HG03060 (cell line): ENCODE measurements at regions not wholly inside any gene's neighbourhood (a gene's known extent, or its start where the extent isn't known, plus 50 kb on each side); places are given as distances from the start of the nearest gene placed in this dataset.
"Not testable (repeated sequence)": the region's sequence is repeated elsewhere in the genome, so short reads cannot be mapped to it uniquely, and the experiment has no call there.

Experiments used
- ATAC-seq: cut with Tn5 transposase; IDR thresholded peaks from one replicate; pipeline ENCODE4 v1.9.1; 2021; ENCODE audit warnings: low read depth, moderate number of reproducible peaks; ENCODE audit not compliant: unreplicated experiment

DNA sequence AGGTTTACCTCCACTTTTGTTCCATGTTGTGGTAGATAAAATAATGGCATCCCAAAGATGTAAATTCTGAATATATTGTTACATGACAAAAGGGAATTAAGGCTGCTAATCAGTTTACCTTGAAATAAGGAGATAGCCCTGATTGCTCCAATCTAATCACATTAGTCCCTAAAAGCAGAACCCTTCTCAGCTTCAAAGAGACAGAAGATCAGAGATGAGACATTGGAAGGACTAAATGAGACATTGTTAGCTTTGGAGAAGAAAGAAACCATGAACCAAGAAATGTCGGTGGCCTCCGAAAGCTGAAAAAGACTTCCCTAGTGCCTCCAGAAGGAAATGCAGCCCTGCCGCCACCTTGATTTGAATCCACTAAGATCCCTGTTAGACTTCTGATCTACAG, 82.8 kb upstream of the PARP8 start:
- no peak for ATAC-seq

- not testable (repeated sequence) for ATAC-seq
Observed at GRCh38 chr5:50588471-50588870, 78.0 kb upstream of the PARP8 start.

DNA sequence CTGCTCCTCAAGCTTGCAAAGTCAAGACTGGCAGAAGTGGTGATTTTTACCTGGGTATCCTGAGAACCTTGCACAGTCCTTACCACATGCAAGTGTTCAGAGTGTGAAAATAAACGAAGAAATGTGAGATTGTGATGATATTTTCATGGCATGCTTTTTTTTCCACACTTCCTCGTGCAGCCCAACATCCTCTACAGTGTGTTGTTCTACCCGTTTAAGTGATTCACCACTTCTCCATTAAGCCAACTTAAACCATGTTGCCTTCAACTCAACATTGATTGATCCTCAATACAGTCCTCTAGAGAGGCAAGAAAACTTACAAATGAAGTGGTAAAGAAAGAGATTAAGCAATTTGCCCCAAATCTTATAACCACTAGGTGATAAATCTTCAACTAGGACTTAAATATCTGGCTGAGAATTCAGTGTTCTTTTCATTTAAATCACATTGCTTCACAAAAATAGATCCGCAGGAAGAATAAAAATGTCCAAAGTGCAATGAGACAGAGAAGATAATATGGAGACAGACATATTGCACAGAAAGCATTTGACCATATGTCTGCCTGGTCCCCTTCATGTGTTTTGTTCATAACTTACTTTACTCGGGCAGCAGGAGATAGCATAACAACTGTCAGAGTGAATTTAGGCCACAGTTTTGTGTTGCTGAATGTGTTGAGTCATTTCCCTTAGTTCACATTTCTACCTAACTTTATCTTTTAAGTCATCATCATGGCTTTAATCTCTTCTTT, 75.8 kb upstream of the PARP8 start:
- not testable (repeated sequence) for ATAC-seq

DNA sequence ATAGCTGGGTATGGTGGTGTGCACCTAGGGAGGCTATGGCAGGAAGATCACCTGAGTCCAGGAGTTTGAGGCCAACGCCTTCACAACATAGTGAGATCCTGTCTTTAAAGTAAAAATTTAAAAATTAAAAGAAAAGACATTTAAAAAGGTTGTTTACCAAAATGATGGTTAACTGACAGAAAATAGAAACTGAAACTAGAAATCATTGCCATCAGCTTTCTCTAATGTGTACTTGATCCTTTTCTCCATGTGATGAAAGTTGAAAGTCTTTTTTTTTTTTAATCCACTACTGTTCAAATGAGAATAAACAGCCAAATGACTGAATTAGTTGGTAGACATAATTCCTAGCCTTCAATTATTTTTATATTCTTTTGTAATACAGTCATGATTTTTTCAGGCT, 75.1 kb upstream of the PARP8 start:
- not testable (repeated sequence) for ATAC-seq

DNA sequence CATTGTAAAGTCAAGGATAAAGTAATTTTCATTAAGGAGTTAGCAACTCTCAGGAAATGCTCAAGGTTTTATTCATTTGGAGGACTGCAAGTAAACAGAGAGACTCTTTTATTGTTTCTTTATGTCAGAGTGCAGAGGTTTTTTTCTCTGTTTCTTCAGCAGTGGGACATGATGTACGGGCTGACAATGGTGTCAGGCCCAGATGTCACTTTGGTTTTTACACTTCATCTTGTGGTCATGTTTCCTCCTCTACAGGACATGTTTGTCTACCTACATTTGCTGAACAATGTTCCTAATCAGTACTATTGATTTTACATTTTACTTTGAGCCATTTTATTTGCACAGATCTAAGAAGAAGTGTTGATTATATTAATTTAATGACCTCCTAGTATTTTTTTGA, 72.8 kb upstream of the PARP8 start:
- ATAC-seq: no peak

- ATAC-seq: no peak
Observed at GRCh38 chr5:50595199-50595598, 71.2 kb upstream of the PARP8 start.

GRCh38 chr5:50601576-50601975, 64.9 kb upstream of the PARP8 start:
- ATAC-seq: not testable (repeated sequence)

GRCh38 chr5:50606179-50606578, 60.3 kb upstream of the PARP8 start:
- no peak for ATAC-seq

- not testable (repeated sequence) for ATAC-seq
Observed at GRCh38 chr5:50607456-50607855, 59.0 kb upstream of the PARP8 start.

- not testable (repeated sequence) for ATAC-seq
Observed at GRCh38 chr5:50607953-50608705, 58.3 kb upstream of the PARP8 start.

GRCh38 chr5:50613057-50613456, 53.4 kb upstream of the PARP8 start:
- ATAC-seq: not testable (repeated sequence)
